ENCODE measurements at regions not wholly inside any gene's neighbourhood (a gene's known extent, or its start where the extent isn't known, plus 50 kb on each side); places are given as distances from the start of the nearest gene placed in this dataset.

DNA sequence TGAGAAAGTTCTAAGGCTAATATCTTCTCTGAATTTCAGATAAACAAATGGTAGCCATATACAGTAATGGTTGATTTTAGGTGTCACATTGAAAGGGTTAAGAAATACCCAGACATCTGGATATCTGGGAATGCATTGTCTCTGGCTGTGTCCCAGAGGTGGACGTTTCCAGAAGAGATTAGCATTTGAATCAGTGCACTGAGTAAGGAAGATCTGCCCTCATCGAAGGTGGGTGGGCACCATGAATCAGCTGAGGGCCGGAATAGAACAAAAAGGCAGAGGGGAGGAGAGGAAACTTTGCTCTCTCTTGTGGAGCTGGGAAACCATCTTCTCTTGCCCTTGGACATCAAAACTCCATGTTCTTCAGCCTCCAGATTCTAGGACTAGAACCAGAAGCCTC is 554.4 kb downstream of the IRX1 start:
- H3K9ac ChIP-seq (ENCODE audit: low read length): no peak overlapping the region
- TF ChIP-seq EZH2 (optimal IDR thresholded peaks at IDR 0.05; ENCODE audit: low read depth, low read length) (no peak), EZH2phosphoT487 (IDR thresholded peaks at IDR 0.05; ENCODE audit: low read length) (no peak)
- TF ChIP-seq, protein P1, sequence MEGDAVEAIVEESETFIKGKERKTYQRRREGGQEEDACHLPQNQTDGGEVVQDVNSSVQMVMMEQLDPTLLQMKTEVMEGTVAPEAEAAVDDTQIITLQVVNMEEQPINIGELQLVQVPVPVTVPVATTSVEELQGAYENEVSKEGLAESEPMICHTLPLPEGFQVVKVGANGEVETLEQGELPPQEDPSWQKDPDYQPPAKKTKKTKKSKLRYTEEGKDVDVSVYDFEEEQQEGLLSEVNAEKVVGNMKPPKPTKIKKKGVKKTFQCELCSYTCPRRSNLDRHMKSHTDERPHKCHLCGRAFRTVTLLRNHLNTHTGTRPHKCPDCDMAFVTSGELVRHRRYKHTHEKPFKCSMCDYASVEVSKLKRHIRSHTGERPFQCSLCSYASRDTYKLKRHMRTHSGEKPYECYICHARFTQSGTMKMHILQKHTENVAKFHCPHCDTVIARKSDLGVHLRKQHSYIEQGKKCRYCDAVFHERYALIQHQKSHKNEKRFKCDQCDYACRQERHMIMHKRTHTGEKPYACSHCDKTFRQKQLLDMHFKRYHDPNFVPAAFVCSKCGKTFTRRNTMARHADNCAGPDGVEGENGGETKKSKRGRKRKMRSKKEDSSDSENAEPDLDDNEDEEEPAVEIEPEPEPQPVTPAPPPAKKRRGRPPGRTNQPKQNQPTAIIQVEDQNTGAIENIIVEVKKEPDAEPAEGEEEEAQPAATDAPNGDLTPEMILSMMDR (IDR thresholded peaks at IDR 0.05; ENCODE audit: low read length): no peak
- H3F3A ChIP-seq (ENCODE audit: insufficient read depth, low read length): no peaks in the 10 kb centered on the region
- no peaks in the 10 kb centered on the region for H3K27me3 ChIP-seq (replicated peaks; ENCODE audit: insufficient read depth, low read length)
- H3K4me2 ChIP-seq (ENCODE audit: low read depth, low read length): no peak overlapping the region
- no peaks in the 10 kb centered on the region for H3K36me3 ChIP-seq (replicated peaks; ENCODE audit: insufficient read depth, low read length)
- no peaks in the 10 kb centered on the region for H3K9me2 ChIP-seq (replicated peaks; ENCODE audit: insufficient read depth, low read length)
- no peak overlapping the region for H3K4me3 ChIP-seq (ENCODE audit: low read length)
- no peak overlapping the region for H3K27ac ChIP-seq (ENCODE audit: low read length)
- H3K4me1 ChIP-seq (ENCODE audit: low read length): no peaks in the 10 kb centered on the region
- H3K9me3 ChIP-seq (replicated peaks; ENCODE audit: insufficient read depth, low read length): no peaks in the 10 kb centered on the region
- no peak overlapping the region for H2AFZ ChIP-seq (ENCODE audit: low read length)
- H4K20me1 ChIP-seq (ENCODE audit: insufficient read depth, low read length): no peaks in the 10 kb centered on the region
- no peak for DNase-seq
- no peaks in the 10 kb centered on the region for H3K79me2 ChIP-seq (ENCODE audit: low read length)

DNA sequence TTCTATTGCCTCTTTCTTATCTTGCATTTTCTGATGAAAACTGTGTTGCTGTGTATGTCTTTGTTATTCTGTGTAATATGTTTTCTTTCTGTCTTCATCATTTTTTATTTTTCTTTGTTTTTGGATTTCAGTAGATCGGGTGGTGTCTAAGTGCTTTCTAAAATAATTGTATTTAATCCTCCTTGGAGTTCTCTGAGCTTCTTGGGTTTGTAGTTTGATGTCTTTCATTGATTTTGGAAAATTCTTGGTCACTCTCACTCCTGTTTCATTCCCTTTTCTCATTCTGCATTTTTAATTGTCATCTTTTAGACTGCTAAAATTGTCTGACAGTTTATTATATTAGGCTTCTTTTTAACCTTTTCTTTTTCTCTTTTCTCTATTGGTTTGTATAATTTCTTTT is 560.5 kb downstream of the IRX1 start:
- Histone ChIP-seq H3K4me2 (ENCODE audit: low read depth, low read length) (no peak overlapping the region), H4K20me1 (ENCODE audit: insufficient read depth, low read length) (no peaks in the 10 kb centered on the region), H2AFZ (ENCODE audit: low read length) (no peak overlapping the region), H3K4me3 (ENCODE audit: low read length) (no peak overlapping the region), H3K36me3 (replicated peaks; ENCODE audit: insufficient read depth, low read length) (no peaks in the 10 kb centered on the region), H3K4me1 (ENCODE audit: low read length) (no peaks in the 10 kb centered on the region), H3K79me2 (ENCODE audit: low read length) (no peaks in the 10 kb centered on the region), H3K9me2 (replicated peaks; ENCODE audit: insufficient read depth, low read length) (no peaks in the 10 kb centered on the region), H3K27me3 (replicated peaks; ENCODE audit: insufficient read depth, low read length) (no peaks in the 10 kb centered on the region), H3K27ac (ENCODE audit: low read length) (no peak overlapping the region), H3K9me3 (replicated peaks; ENCODE audit: insufficient read depth, low read length) (no peaks in the 10 kb centered on the region), H3F3A (ENCODE audit: insufficient read depth, low read length) (no peaks in the 10 kb centered on the region), H3K9ac (ENCODE audit: low read length) (no peak overlapping the region)
- TF ChIP-seq, protein P1 (IDR thresholded peaks at IDR 0.05; ENCODE audit: low read length): no peak
- no peak for TF ChIP-seq EZH2phosphoT487 (IDR thresholded peaks at IDR 0.05; ENCODE audit: low read length)
- TF ChIP-seq EZH2 (optimal IDR thresholded peaks at IDR 0.05; ENCODE audit: low read depth, low read length): no peak
- DNase-seq: no peak

DNA sequence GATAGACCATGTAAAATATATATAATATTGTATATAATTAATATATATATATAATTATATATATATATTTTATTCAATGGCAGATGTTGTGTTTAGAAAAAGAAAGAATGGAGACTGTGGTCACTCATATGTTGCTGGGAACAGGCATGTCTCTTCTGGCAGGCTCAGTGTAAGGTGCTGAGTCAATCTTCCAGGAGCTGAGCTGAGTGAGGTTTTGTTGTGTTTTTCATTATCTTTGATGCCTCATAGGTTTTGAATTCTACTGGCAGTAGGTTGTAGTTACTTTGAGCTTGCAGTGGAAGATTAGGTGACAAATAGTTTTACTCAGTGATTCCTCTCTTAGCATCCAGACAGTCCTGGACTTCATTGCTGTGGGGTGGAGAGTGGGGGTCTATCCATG is 561.3 kb downstream of the IRX1 start:
- no peaks in the 10 kb centered on the region for H3K9me3 ChIP-seq (replicated peaks; ENCODE audit: insufficient read depth, low read length)
- DNase-seq: no peak
- no peaks in the 10 kb centered on the region for H3K27me3 ChIP-seq (replicated peaks; ENCODE audit: insufficient read depth, low read length)
- H3K36me3 ChIP-seq (replicated peaks; ENCODE audit: insufficient read depth, low read length): no peaks in the 10 kb centered on the region
- no peaks in the 10 kb centered on the region for H3K9me2 ChIP-seq (replicated peaks; ENCODE audit: insufficient read depth, low read length)
- no peak overlapping the region for H3K4me2 ChIP-seq (ENCODE audit: low read depth, low read length)
- no peaks in the 10 kb centered on the region for H3K79me2 ChIP-seq (ENCODE audit: low read length)
- no peak overlapping the region for H3K4me3 ChIP-seq (ENCODE audit: low read length)
- TF ChIP-seq EZH2phosphoT487 (IDR thresholded peaks at IDR 0.05; ENCODE audit: low read length): no peak
- TF ChIP-seq, protein P1 (IDR thresholded peaks at IDR 0.05; ENCODE audit: low read length): no peak
- no peak for TF ChIP-seq EZH2 (optimal IDR thresholded peaks at IDR 0.05; ENCODE audit: low read depth, low read length)
- H3F3A ChIP-seq (ENCODE audit: insufficient read depth, low read length): no peaks in the 10 kb centered on the region
- no peak overlapping the region for H3K27ac ChIP-seq (ENCODE audit: low read length)
- H3K4me1 ChIP-seq (ENCODE audit: low read length): no peaks in the 10 kb centered on the region
- no peak overlapping the region for H2AFZ ChIP-seq (ENCODE audit: low read length)
- no peaks in the 10 kb centered on the region for H4K20me1 ChIP-seq (ENCODE audit: insufficient read depth, low read length)
- no peak overlapping the region for H3K9ac ChIP-seq (ENCODE audit: low read length)

All from MM.1S (cell line).